VCaP (cell line): ENCODE measurements at regions not wholly inside any gene's neighbourhood (a gene's known extent, or its start where the extent isn't known, plus 50 kb on each side); places are given as distances from the start of the nearest gene placed in this dataset.

Source experiments
- H3K27ac ChIP-seq: fragments of 450-650 bp; 2 replicates; pipeline ENCODE4 v1.5.1; 2017
- TF ChIP-seq, protein P1 (sequence below): fragments of 450-650 bp; conservative IDR thresholded peaks from 2 replicates; pipeline ENCODE4 v1.5.1; 2017; ENCODE audit warnings: mild to moderate bottlenecking, moderate library complexity

DNA sequence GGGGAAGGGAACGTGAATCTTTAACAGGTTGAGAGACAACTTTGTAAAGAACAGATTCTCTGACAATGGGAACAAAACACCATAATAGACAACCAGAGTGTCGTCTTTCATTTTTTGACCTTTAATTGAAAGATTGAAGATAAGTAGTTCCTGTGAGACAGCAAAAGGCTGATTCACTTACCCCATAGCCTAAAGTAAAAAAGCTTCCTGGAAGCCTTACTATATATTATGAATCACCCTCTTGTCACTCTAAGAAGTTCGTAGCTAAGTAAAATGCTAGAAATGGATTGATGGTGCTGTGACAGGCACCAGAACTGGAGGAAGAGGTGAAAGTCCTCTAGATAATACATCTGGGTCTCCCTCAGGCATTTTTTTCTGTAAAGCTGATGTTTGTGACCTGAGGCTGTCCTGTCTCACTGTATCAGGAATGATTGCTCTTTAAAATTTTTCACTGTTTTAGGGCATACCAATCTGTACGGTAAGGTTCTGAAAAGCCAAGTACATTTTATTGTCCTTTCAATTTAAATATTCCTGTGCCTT lies 824.6 kb upstream of the SEMA6D start:
- no peak overlapping the region for H3K27ac ChIP-seq
- TF ChIP-seq, protein P1, sequence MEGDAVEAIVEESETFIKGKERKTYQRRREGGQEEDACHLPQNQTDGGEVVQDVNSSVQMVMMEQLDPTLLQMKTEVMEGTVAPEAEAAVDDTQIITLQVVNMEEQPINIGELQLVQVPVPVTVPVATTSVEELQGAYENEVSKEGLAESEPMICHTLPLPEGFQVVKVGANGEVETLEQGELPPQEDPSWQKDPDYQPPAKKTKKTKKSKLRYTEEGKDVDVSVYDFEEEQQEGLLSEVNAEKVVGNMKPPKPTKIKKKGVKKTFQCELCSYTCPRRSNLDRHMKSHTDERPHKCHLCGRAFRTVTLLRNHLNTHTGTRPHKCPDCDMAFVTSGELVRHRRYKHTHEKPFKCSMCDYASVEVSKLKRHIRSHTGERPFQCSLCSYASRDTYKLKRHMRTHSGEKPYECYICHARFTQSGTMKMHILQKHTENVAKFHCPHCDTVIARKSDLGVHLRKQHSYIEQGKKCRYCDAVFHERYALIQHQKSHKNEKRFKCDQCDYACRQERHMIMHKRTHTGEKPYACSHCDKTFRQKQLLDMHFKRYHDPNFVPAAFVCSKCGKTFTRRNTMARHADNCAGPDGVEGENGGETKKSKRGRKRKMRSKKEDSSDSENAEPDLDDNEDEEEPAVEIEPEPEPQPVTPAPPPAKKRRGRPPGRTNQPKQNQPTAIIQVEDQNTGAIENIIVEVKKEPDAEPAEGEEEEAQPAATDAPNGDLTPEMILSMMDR, result no peak

DNA sequence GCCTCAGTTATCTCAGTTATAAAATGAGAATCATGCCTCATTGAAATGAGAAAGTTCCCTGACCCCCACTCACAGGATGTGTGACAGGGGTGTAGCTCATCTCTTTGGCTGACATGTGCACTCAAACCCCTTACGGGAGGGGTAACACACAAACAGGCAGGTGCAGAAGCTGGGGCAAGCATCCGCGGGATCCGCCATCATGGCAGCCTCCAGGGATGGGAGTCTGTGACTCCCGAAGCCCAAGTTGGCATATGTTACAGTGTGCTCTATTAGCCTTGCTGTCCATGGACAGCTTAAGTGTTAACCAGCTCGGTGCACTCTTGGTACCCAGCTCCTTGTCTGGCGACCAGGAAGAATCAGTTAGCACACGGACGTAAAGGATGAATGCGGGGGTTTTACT lies 822.7 kb upstream of the SEMA6D start:
- no peak overlapping the region for H3K27ac ChIP-seq

DNA sequence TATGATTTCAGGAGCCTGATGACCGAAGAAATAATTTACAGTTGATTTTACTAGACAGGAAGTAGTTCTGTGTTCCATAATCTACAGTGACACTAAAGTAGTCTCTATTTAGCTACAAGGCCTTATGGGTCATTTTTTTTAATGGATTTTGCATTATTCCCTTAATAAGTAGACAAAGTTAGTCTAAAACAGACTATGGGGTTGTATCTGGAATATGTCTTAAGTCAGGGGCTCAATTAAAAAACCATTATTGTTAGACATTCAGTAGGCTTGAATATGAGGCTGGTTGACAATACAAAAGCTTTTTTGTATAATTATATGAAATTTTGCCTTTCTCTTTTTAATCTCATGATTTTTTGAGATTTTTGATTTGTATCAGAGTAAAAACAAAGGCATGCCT lies 820.0 kb upstream of the SEMA6D start:
- TF ChIP-seq, protein P1, result no peak
- no peak overlapping the region for H3K27ac ChIP-seq

More for the DNA sequence above, 822.7 kb upstream of the SEMA6D start:
- TF ChIP-seq, protein P1, result no peak

DNA sequence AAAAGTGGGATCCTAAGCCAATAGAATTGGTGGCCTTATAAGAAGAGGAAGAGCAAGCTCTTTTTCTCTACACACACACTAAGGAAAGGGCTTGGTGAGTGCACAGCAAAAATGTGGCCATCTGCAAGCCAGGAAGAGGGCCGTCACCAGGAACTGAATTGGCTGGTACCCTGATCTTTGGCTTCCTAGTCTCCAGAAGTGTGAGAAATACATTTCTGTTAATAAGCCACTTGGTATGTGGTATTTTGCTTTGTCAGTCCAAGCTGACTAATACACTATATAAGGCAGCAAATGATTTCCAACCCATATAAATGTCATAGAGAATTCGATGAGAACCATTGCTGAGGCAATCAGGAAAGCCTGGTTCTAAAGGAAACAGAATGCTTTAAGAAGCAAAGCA lies 816.3 kb upstream of the SEMA6D start:
- TF ChIP-seq, protein P1, result no peak
- H3K27ac ChIP-seq, result no peak overlapping the region

DNA sequence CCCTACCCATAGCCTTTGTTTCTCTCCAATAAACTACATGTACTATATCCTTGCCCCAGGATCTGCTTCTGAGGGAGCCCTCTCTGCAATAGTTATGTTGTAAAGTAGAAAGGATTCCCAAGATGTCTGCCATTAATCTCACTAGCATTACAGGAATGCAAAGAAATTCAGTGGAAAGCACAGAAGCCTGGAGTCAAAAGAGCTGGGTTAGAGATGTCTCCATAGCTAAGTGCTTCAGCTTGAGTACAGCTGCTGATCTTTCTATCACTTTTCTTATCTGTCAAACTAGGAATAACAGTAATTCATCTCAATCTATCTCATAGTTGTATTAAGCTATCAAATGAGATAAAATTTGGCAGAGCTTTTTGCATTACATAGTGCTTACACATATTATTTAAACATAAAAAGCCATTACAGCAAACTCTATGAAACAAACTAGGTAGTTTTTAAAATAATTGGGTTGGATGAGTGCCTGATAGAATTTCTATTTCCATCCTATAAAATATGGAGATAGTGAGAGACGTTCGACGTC lies 799.5 kb upstream of the SEMA6D start:
- no peak overlapping the region for H3K27ac ChIP-seq
- TF ChIP-seq, protein P1, result no peak

DNA sequence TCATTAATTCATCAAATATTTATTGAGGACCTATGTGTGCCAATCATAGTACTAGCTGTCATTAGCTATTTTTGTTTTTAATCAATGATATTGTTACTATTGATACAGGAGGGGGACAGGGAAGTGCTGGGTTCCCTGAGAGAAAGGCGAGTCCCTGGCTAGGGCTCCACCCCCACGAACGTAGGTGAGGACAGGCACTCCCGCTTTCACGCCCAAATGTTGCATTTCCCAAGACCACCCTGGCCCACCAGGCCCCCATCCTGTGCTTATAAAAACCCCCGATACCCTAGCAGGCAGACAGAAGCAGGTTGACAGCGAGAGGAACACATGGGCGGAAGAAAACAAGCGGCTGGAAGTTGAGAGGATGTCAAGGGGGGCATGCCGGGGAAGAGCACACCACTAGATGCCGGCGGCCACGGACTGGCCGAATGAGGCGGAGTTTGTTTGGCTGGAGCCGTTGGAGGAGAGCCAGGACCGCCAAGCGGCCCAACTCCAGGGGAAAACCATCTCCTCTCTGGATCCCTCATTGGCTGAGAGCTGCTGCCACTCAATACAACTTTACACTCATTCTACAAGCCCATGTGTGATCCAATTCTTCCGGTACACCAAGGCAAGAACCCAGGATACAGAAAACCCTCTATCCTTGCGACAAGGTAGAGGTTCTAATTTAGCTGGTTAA lies 798.7 kb upstream of the SEMA6D start:
- TF ChIP-seq, protein P1, result no peak
- no peak overlapping the region for H3K27ac ChIP-seq

DNA sequence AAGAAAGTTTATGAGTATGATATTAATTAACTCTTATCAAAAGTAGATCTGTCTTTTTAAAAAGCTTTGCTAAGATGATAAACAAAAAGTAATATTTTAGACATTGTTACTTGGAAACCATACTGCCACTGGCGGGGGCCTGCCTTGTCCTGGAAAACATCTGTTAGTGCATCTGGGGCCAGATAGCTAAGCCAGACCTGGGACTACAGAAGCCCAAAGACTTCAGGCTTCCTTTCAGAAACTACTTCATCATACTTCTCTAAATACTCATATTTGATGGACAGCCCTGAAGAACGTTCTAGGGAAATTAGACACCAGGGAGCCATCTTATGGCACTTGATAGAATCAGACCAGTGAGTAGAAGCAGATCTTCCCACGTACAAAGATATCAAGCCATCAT lies 795.4 kb upstream of the SEMA6D start:
- TF ChIP-seq, protein P1, result no peak
- H3K27ac ChIP-seq, result no peak overlapping the region
